ENCODE measurements at regions not wholly inside any gene's neighbourhood (a gene's known extent, or its start where the extent isn't known, plus 50 kb on each side); places are given as distances from the start of the nearest gene placed in this dataset.
"Not testable (repeated sequence)": the region's sequence is repeated elsewhere in the genome, so short reads cannot be mapped to it uniquely, and the experiment has no call there.

DNA sequence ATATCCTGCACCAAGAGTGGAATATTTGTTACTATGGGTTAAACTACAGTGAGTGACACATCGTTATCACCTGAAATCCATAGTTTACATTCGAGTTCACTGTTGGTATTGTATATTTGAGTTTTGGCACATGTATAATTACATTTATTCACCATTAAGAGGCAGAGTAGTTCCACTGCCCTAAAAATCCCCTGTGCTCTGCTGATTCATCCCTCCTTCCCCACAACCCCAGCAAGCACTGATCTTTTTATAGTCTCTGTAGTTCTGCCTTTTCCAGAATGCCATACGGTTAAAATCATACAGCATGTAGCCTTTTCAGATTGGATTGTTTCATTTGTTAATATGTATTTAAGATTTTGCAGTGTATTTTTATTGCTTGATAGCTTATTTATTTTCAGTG lies 495.2 kb downstream of the DIRAS2 start:
- no peak overlapping the region for H3K4me3 ChIP-seq (ENCODE audit: low read depth, low read length)
- DNase-seq (ENCODE audit: low read depth), result no peak
- TF ChIP-seq, protein P1, sequence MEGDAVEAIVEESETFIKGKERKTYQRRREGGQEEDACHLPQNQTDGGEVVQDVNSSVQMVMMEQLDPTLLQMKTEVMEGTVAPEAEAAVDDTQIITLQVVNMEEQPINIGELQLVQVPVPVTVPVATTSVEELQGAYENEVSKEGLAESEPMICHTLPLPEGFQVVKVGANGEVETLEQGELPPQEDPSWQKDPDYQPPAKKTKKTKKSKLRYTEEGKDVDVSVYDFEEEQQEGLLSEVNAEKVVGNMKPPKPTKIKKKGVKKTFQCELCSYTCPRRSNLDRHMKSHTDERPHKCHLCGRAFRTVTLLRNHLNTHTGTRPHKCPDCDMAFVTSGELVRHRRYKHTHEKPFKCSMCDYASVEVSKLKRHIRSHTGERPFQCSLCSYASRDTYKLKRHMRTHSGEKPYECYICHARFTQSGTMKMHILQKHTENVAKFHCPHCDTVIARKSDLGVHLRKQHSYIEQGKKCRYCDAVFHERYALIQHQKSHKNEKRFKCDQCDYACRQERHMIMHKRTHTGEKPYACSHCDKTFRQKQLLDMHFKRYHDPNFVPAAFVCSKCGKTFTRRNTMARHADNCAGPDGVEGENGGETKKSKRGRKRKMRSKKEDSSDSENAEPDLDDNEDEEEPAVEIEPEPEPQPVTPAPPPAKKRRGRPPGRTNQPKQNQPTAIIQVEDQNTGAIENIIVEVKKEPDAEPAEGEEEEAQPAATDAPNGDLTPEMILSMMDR (IDR thresholded peaks at IDR 0.05; ENCODE audit: insufficient read depth, low read depth, low read length, missing control alignments), result no peak

GRCh38 chr9:90156318-90156717 lies 486.3 kb downstream of the DIRAS2 start:
- no peak overlapping the region for H3K4me3 ChIP-seq (ENCODE audit: low read depth, low read length)
- TF ChIP-seq, protein P1 (IDR thresholded peaks at IDR 0.05; ENCODE audit: insufficient read depth, low read depth, low read length, missing control alignments), result no peak
- no peak for DNase-seq (ENCODE audit: low read depth)

GRCh38 chr9:90162326-90162725 lies 480.3 kb downstream of the DIRAS2 start:
- no peak for DNase-seq (ENCODE audit: low read depth)
- H3K4me3 ChIP-seq (ENCODE audit: low read depth, low read length), result no peak overlapping the region
- TF ChIP-seq, protein P1 (IDR thresholded peaks at IDR 0.05; ENCODE audit: insufficient read depth, low read depth, low read length, missing control alignments), result no peak

- no peak overlapping the region for H3K4me3 ChIP-seq (ENCODE audit: low read depth, low read length)
- TF ChIP-seq, protein P1 (IDR thresholded peaks at IDR 0.05; ENCODE audit: insufficient read depth, low read depth, low read length, missing control alignments), result no peak
- no peak for DNase-seq (ENCODE audit: low read depth)
These were observed 479.8 kb downstream of the DIRAS2 start for GRCh38 chr9:90162819-90163218.

- H3K4me3 ChIP-seq (ENCODE audit: low read depth, low read length), result no peak overlapping the region
- DNase-seq (ENCODE audit: low read depth), result no peak
- TF ChIP-seq, protein P1 (IDR thresholded peaks at IDR 0.05; ENCODE audit: insufficient read depth, low read depth, low read length, missing control alignments), result no peak
These were observed 477.3 kb downstream of the DIRAS2 start for GRCh38 chr9:90165281-90165680.

- not testable (repeated sequence) for DNase-seq (ENCODE audit: low read depth); H3K4me3 ChIP-seq (ENCODE audit: low read depth, low read length)
These were observed 476.2 kb downstream of the DIRAS2 start for GRCh38 chr9:90166374-90166773.

DNA sequence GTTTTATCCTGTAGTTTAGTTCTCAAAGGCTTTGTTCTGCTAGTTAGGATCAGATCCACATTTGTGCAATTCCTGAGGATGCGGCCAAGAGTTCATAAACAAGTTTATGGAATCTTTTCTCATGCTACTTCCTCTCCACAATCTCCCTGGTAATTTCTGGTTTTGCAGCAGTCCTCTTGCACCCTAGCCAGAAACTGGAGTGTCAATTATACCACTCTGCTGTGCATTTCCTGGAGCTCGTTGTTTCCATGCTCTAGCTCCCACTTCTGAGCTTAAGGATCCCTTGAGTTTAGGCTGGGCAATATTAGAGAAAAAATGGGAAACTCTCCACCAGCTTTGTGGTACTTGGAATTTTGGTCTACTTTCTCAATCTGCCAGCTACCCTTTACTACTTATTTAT lies 474.7 kb downstream of the DIRAS2 start:
- TF ChIP-seq, protein P1 (IDR thresholded peaks at IDR 0.05; ENCODE audit: insufficient read depth, low read depth, low read length, missing control alignments), result no peak
- no peak overlapping the region for H3K4me3 ChIP-seq (ENCODE audit: low read depth, low read length)
- DNase-seq (ENCODE audit: low read depth), result no peak

Measured in GM12865 (cell line).